Left lung (tissue), 4 donors: ENCODE measurements at regions not wholly inside any gene's neighbourhood (a gene's known extent, or its start where the extent isn't known, plus 50 kb on each side); places are given as distances from the start of the nearest gene placed in this dataset.
A peak's percentile ranks its signal among the peaks of the same experiment; 100 is the strongest.

Experiments
- ATAC-seq: fragments of 200-7000 bp; cut with Tn5 transposase; one replicate; pipeline ENCODE4 v1.9.1; 2020; ENCODE audit warnings: moderate library complexity
- DNase-seq, 4 donors: peaks; one replicate each; pipeline ENCODE4 v3.0.0-alpha.2; 2013 to 2020
- H3K27ac ChIP-seq, 2 donors: fragments of 200-600 bp; sonication (generic) in 1 of 2; one replicate each; pipeline versions ENCODE4 v1.5.0 to v1.8.0; 2020 to 2021
- H3K27me3 ChIP-seq, 2 donors: fragments of 200-600 bp; sonication (generic) in 1 of 2; one replicate each; pipeline versions ENCODE4 v1.5.0 to v1.8.0; 2020 to 2021
- H3K36me3 ChIP-seq, 2 donors: fragments of 200-600 bp; sonication (generic) in 1 of 2; one replicate each; pipeline versions ENCODE4 v1.5.0 to v1.8.0; 2020 to 2021
- H3K4me1 ChIP-seq, 2 donors: fragments of 200-600 bp; one replicate each; pipeline ENCODE4 v1.8.0; 2021
- H3K4me3 ChIP-seq, 2 donors: fragments of 200-600 bp; sonication (generic) in 1 of 2; one replicate each; pipeline versions ENCODE4 v1.5.0 to v1.8.0; 2020 to 2021; ENCODE audit warnings: mild to moderate bottlenecking in 1 of 2
- H3K9me3 ChIP-seq, 2 donors: fragments of 200-600 bp; sonication (generic) in 1 of 2; one replicate each; pipeline versions ENCODE4 v1.5.0 to v1.8.0; 2020 to 2021
- intact Hi-C, 2 donors: fragments of 100-400 bp; cut with DNase I; formaldehyde crosslinking; loops; one replicate each; pipeline versions ENCODE4 v1.11.2 to v1.14.2; 2022
- TF ChIP-seq, protein P1 (sequence below), 2 donors: fragments of 200-600 bp; sonication (generic) in 1 of 2; IDR thresholded peaks; one replicate each; pipeline versions ENCODE4 v1.5.0 to v1.8.0; 2021; ENCODE audit warnings: antibody characterized with exemption in 2 of 2
- donor health status: DM: no; HTN: yes; CAD: no.
- donor health status: DM: no; HTN: no; CAD: no.

DNA sequence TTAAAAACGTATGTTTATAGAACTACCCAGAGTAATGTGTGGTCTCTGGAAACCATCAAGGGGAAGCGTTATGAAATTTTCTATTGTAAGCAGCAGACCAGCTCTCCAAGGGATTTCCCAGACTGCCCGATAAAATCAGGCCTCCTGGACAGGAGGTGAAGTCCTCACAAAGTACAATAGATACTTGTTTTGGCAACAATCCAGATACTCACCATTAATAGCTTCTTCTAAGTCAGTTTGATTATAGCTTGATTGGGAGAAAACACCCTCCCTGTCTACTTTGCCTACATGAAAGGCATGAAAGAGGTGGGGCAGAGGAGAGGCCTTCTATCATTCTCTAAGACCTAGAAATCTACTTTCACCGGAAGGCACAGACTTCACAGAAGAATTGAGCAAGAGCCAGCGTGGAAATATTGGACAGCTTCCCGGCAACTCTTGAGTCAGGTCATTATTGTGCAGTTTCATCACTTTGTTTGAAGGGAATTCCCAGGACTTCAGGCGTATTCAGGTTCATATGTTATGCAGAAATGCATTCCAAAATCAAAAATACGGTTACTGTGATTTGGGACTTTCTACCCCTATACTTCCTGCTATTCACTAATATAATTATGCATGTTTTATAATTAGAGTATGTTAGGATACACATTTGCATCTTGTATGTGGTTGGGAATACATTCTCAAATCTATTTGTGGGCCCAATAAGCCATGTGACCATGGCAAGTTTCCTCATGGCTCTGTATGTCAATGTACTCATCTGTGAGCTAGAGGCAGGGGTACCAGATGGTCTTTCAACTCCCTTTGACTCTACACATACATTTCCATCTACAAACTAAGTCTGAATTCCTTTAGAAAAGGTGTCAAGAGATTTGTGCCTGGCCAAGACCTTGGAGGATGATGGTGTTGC is 103.5 kb downstream of the CD47 start:
- ATAC-seq, result peak; percentile 80
- peak in 3 of 4 donors; percentile 81 to 90 (median 83) for DNase-seq
- TF ChIP-seq, protein P1, sequence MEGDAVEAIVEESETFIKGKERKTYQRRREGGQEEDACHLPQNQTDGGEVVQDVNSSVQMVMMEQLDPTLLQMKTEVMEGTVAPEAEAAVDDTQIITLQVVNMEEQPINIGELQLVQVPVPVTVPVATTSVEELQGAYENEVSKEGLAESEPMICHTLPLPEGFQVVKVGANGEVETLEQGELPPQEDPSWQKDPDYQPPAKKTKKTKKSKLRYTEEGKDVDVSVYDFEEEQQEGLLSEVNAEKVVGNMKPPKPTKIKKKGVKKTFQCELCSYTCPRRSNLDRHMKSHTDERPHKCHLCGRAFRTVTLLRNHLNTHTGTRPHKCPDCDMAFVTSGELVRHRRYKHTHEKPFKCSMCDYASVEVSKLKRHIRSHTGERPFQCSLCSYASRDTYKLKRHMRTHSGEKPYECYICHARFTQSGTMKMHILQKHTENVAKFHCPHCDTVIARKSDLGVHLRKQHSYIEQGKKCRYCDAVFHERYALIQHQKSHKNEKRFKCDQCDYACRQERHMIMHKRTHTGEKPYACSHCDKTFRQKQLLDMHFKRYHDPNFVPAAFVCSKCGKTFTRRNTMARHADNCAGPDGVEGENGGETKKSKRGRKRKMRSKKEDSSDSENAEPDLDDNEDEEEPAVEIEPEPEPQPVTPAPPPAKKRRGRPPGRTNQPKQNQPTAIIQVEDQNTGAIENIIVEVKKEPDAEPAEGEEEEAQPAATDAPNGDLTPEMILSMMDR (IDR thresholded peaks at IDR 0.05), result no peak
- no peaks in the 10 kb centered on the region for H3K36me3 ChIP-seq
- H3K27ac ChIP-seq, result peak overlapping the region; percentile 79 to 84
- H3K4me1 ChIP-seq, result peaks cover 35 to 47% of the 10 kb centered on the region in 2 donors
- no peak overlapping the region for H3K4me3 ChIP-seq
- H3K9me3 ChIP-seq, result no peaks in the 10 kb centered on the region
- H3K27me3 ChIP-seq, result no peaks in the 10 kb centered on the region
- intact Hi-C loops, result no loop called here

DNA sequence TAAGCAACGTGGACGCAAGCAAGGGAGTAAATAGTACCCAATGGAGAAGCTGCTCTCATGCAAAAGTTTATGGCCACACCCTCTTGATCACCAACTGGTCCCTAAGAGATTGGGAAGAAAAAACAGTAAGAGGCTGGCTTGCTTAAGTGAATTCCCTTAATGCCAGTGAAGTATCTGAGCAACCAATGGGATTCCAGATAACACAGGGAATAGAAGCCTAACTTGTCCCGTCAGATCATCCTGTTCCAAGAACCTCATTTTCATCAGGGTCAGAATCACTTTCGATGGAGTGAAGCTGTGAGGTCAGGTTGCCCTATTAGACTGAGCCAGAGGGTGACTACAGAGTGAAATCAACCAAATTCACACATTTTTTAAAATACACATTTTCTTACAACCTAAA is 104.3 kb downstream of the CD47 start:
- ATAC-seq (no peak), DNase-seq (no peak)
- H3K27ac ChIP-seq, result peak overlapping the region; percentile 79 to 84
- H3K36me3 ChIP-seq, result no peaks in the 10 kb centered on the region
- H3K27me3 ChIP-seq, result no peaks in the 10 kb centered on the region
- intact Hi-C loops, result no loop called here
- peaks cover 39 to 51% of the 10 kb centered on the region in 2 donors for H3K4me1 ChIP-seq
- no peaks in the 10 kb centered on the region for H3K9me3 ChIP-seq
- H3K4me3 ChIP-seq, result no peak overlapping the region
- TF ChIP-seq, protein P1 (IDR thresholded peaks at IDR 0.05), result no peak

DNA sequence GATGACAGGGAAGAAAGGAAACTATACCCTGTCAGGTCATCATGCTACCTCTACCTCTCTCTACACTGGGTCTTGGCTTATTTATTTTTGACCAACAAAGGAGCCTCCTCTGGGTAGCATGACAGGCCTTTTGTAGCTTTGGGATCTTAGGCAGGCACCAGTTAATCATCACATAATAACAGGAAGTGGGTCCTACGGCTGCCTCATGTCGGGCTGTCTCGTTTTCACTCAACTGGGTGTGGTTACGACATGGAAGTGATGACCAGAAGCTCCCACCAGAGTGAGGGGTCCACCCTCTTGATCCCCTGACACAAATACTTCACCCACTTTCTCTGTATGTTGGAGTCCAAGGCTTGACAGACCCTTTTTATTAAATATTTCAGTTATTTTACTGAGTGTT is 105.3 kb downstream of the CD47 start:
- DNase-seq (no peak), ATAC-seq (no peak)
- H3K4me1 ChIP-seq, result peaks cover 39 to 54% of the 10 kb centered on the region in 2 donors
- no peak overlapping the region for H3K4me3 ChIP-seq
- no peaks in the 10 kb centered on the region for H3K27me3 ChIP-seq
- H3K9me3 ChIP-seq, result no peaks in the 10 kb centered on the region
- H3K27ac ChIP-seq, result peak overlapping the region in 1 of 2 donors; percentile 84
- TF ChIP-seq, protein P1 (IDR thresholded peaks at IDR 0.05), result no peak
- H3K36me3 ChIP-seq, result no peaks in the 10 kb centered on the region
- intact Hi-C loops, result no loop called here

DNA sequence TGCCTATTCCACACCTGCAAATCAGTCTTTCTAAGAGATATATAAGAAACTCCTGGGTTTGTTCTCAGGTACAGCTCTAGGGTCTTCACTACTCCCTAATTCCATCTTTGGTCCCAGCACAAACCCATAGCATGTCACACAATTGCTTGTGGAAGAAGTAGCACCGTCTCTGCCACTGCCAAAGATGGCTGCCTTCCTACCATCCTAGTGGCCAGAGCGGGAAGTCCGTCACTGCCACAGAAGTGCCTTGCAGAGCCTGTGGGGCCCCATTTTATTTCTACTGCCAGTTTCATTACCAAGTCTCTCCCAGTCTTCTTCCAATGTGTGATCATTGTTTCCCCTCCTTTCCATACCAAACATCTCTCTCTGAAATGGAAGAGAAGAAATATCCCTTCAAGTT is 107.6 kb downstream of the CD47 start:
- no peak overlapping the region for H3K4me3 ChIP-seq
- DNase-seq, result no peak
- peaks cover 26 to 40% of the 10 kb centered on the region in 2 donors for H3K4me1 ChIP-seq
- H3K9me3 ChIP-seq, result no peaks in the 10 kb centered on the region
- TF ChIP-seq, protein P1 (IDR thresholded peaks at IDR 0.05), result no peak
- no peaks in the 10 kb centered on the region for H3K36me3 ChIP-seq
- intact Hi-C loops, result no loop called here
- H3K27me3 ChIP-seq, result no peaks in the 10 kb centered on the region
- H3K27ac ChIP-seq, result no peak overlapping the region
- ATAC-seq, result no peak

DNA sequence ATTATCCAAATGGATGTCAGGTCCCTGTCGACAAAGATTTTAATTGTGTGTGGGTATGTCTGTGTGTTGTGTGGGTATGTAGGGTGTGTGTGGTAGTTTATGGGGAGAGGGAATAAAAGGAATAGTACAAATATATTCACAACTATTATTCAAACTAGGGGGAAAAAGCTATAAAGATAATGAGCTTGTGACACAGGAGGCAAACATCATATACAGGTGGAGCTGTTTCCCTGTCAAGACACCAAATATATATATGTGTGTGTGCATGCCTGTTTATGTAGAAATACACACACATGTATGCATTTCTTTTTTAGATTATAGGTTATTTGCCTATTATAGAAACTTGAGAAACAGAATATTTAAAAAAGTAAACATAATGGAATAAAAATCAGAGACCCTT is 108.7 kb downstream of the CD47 start:
- peaks cover 15 to 29% of the 10 kb centered on the region in 2 donors for H3K4me1 ChIP-seq

More for the DNA sequence above, 108.7 kb downstream of the CD47 start:
- ATAC-seq (no peak), DNase-seq (no peak)
- TF ChIP-seq, protein P1 (IDR thresholded peaks at IDR 0.05), result no peak
- H3K9me3 ChIP-seq, result no peaks in the 10 kb centered on the region
- intact Hi-C loops, result no loop called here
- no peaks in the 10 kb centered on the region for H3K36me3 ChIP-seq
- no peaks in the 10 kb centered on the region for H3K27me3 ChIP-seq
- no peak overlapping the region for H3K27ac ChIP-seq
- H3K4me3 ChIP-seq, result no peak overlapping the region
